GM21447 (cell line): ENCODE measurements at regions not wholly inside any gene's neighbourhood (a gene's known extent, or its start where the extent isn't known, plus 50 kb on each side); places are given as distances from the start of the nearest gene placed in this dataset.
"Not testable (repeated sequence)": the region's sequence is repeated elsewhere in the genome, so short reads cannot be mapped to it uniquely, and the experiment has no call there.

Source experiments
- ATAC-seq: cut with Tn5 transposase; IDR thresholded peaks from one replicate; pipeline ENCODE4 v1.9.1; 2021; ENCODE audit not compliant: unreplicated experiment

DNA sequence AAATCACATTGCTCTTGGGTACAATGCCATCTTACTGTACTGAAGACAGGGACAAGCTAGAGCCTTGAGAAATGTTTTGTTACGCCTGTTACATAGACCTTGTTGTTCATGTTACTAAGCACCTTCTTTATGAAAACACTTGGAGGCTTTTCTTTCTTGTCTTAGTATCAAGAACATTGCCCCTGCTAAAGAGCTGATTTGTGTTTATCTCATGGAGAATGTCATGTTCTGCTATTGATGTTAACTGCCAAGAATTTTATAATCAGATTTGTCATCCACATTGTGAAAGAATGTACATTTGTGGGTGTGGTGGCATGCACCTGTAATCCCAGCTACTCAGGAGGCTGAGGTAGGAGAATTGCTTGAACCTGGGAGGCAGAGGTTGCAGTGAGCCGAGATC is 431.3 kb upstream of the MDFIC2 start:
- no peak for ATAC-seq

DNA sequence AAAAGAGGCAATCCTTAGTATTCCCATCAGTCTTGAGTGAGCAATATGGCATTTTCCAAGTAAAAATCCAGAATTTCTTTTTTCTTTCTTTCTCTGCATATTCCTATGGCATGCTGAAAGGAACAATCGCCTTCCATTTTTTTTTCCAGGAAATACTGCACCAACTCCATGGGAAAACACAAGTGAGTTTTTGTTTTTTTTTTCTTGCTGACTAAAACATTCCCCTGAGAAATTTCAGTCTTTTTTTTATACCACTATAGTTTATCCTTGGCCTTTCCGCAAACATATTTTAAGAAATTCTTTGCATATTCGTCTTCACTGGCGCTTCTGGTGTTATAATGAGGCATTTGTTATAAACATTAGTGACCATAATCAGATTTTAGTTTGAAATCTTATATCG is 429.6 kb upstream of the MDFIC2 start:
- ATAC-seq = no peak

DNA sequence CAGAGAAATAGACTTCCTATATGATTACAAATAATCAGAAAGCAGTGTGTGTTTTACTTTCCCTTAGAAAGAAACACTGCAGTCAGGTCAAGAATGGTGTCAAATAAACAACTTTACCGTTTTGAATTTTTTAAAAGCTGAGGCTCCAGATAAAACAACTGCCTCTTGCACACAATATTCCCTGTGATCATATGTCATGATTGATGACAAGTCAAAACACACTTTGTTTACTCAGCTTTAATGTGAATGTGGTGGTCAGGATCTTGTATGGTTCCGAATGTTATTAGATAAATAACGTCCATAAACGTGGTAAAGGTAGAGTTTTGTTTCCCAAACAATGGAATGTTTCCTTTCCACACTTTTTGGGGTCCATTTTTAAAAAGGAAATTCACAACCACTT is 428.4 kb upstream of the MDFIC2 start:
- ATAC-seq = no peak

GRCh38 chr3:70740071-70740470 is 427.6 kb upstream of the MDFIC2 start:
- no peak for ATAC-seq

DNA sequence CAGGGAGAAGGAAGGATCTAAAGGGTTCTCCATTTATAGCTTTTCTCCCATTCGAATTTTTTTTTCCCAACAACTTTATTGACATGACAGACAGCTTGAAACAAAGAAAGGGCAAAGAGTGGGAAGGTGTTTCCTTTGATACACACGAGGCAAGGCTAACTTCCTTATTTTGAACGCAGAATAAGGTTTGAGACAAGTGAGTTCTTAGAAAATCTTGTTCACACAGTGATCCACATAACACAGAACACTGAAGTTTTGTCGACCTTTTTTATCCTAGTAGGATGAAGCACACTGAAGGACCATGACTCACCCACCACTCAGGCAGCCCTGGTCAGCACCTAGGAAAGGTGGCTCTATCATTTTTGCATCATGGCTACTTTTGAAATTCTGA is 425.8 kb upstream of the MDFIC2 start:
- ATAC-seq = no peak

GRCh38 chr3:70737666-70738290 is 425.3 kb upstream of the MDFIC2 start:
- no peak for ATAC-seq

- no peak for ATAC-seq
These were observed 423.6 kb upstream of the MDFIC2 start for GRCh38 chr3:70736009-70736408.

DNA sequence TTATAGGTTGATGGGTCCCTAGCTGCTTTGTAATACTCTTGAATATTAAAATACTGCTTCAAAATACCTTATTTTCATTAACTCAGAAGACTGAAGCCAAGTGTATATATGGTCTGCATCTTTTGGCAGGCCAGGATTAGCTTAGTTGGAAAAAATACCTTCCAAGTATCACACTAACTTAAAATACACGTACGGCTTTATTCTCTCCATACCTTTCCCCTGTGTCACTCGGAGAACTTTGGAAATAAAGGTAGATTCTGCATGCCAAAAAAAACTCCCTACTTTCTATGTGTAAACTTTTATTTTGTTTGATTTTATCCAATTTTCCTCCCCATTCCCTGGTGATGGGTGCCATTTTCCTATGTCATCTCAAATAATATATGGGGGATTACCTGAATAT is 422.3 kb upstream of the MDFIC2 start:
- ATAC-seq = no peak

DNA sequence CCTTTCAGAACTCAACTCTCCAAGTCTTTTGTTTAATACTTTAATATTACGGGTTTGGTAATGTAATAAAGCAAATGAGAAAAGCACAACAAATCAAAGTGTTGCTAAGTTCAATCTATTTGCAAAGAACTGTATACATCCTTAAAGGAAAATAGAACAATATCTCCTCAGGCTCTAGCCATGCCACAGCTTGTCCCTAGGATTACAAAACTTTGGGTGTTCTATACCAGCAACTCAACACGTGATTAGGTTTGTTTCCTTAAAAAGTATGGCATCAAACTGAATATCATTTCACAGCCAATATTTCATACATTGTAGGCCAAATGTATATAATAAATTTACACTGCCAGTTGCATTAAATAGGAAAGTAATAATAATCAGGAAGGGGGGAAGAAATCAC is 418.6 kb upstream of the MDFIC2 start:
- ATAC-seq = no peak

DNA sequence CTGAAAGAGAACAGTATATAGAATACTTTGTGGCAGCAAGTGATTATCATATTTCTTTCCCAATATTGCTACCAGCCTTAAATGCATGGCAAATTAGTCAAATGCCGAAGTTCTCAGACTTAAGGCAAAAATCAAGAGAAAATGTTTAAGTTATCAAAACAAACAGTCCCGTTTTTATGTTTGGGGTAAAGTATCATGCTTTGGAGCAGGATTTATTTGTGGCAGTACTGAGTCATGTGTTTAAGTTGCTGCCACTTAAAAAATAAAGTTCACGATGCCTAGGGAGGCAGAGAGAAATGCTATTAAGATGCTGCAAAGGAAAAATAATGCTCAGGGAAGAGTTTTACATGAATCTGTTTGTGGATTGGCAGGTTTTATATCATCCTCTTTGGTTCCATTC is 417.4 kb upstream of the MDFIC2 start:
- ATAC-seq = no peak

- ATAC-seq = no peak
These were observed 415.9 kb upstream of the MDFIC2 start for GRCh38 chr3:70728311-70728710.

- ATAC-seq = no peak
These were observed 414.5 kb upstream of the MDFIC2 start for GRCh38 chr3:70726961-70727360.

DNA sequence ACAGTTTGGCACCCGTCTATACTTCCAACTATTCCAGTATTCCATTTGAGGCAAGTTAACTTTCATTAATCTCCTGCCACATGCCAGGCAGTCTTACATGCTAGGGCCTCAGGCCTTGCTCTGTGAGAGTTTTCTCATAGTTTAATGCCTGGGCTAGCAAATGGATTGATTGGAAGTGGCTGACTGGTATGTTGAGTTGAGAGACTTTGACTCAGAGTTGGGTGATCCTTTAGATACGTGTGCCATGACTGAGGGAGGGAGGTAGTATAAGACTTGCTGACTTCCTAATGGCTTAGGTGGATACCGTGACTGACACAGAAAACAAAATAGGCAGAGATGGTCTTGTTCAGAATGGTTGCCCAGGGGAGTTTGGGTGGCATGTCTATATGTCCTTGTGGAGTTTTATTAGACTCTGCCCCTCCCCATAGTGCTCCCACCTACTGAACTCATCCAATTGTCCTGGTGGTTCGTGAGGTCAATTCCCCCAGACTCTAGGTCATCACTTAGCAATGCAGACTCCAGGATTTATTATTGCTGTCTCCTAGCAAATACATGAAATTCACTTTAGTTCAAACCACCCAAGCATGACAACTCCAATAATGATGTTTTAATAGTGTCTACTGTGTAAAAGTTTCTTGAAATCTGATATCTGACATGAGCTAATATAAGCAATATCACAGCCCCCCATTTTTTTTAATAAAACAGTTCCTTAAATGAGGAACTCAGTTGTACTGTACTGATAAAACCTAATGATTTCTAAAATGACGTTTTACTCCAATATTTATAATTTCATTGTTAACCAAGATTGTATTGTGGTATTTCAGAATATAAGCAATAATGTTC is 413.9 kb upstream of the MDFIC2 start:
- no peak for ATAC-seq

DNA sequence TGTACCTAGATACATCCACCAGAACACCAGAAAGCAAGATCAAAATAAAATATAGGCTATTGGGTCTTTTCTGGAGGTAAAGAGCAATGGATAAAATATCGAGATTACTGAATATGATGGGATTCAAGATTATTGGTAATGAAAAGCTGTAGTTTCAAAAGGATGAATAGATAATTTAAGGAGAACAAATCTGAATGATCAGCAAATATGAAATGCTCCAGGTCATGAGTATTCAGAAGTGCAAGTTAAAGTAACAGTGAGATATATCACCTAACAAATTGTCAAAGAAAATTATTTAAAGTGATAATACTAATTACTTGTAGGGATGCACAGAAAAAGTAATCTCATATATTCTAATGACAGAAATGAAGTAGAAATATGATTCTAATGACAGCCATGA is 409.6 kb upstream of the MDFIC2 start:
- ATAC-seq = no peak

DNA sequence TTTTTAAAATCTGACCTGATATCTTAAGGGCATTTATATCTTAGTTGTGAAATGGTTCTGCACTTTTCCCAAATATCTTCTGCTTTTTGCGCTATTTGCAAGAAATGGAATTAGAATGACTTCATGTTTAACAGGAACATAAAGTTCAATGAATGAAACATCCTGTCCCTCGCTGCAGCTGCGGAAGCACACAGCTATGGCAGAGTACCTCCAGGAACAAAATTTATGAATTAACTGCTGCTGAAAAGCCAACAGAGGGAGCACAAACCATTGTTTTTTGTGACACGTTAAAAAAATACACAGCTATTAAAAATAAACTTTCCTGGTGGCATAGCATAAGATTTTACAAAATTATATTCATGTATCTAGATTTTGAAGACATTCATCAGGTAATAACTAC is 404.4 kb upstream of the MDFIC2 start:
- no peak for ATAC-seq

GRCh38 chr3:70712449-70713082 is 400.1 kb upstream of the MDFIC2 start:
- no peak for ATAC-seq

GRCh38 chr3:70703305-70704102 is 391.1 kb upstream of the MDFIC2 start:
- no peak for ATAC-seq

- ATAC-seq = no peak
These were observed 389.7 kb upstream of the MDFIC2 start for GRCh38 chr3:70702132-70702531.

DNA sequence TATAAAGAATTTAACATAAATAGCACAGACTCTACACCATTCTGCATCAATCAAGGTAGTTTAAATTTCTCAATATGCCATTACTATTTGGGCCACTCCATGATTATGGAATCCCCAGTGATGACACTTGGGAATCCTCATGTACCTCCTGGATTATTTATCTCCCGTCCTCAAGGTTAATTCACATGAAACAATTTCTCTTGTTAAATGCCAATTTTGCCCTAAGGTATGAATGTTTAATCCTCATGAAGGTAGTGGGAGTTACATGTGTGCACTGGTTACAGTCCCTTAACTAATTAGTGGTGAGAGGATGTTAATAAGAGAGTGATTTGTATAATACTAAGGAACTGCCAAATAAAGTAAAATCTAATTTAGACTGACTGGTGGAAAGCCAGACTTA is 372.3 kb upstream of the MDFIC2 start:
- no peak for ATAC-seq

DNA sequence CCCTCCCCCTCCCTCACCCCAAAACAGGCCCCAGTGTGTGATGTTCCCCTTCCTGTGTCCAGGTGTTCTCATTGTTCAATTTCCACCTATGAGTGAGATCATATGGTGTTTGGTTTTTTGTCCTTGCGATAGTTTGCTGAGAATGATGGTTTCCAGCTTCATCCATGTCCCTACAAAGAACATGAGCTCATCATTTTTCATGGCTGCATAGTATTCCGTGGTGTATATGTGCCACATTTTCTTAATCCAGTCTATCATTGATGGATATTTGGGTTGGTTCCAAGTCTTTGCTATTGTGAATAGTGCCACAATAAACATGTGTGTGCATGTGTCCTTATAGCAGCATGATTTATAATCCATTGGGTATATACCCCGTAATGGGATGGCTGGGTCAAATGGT is 363.4 kb upstream of the MDFIC2 start:
- ATAC-seq = not testable (repeated sequence)

DNA sequence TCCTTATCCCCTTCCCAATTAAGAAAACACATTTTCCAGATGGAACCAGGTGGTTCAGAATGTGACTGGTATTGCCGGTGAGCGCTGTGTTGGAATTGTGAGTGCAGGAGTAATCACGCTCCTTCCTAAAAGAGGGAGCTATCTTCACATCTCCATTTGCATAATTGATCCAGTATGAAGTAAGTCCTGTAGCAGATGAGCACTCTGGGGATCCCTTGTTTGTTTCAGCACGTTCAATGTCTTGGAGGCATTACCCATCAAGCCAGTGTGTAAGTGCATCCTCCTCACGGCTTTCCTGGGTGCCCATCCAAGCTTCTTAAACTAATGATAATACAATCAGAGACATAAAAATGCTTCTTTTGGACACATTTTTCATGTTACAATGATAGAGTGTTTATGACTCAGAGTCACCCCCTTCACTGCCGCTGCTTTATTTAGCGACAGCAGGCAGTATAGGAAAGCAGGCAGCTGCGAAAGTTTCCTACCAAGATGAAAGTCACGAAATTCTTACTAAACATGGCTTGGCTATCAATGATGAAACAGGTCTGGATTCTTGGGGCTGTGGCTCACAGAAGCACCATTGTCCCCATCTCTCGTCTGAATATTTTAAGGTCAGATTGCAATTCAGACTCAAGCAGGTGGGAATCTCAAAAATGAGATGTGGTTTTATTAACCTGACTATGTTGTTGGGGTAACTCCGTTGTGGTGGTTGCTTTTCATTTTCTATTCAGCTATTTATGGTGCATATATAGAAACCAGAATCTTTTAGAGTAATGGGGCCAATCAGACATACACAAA is 346.3 kb upstream of the MDFIC2 start:
- ATAC-seq = no peak
